H1 (cell line): ENCODE measurements at regions not wholly inside any gene's neighbourhood (a gene's known extent, or its start where the extent isn't known, plus 50 kb on each side); places are given as distances from the start of the nearest gene placed in this dataset.

Source experiments
- CTCF ChIA-PET: fragments of 300-600 bp; sonication (Branson Sonifier 250); formaldehyde crosslinking; loops from one replicate; lab custom pipeline; 2021; ENCODE audit not compliant: partially characterized antibody; lab: Charles Lee
- POLR2A ChIA-PET: fragments of 300-600 bp; sonication (Branson Sonifier 250); formaldehyde crosslinking; loops from one replicate; lab custom pipeline; 2021; ENCODE audit warnings: inconsistent platforms; ENCODE audit not compliant: partially characterized antibody; lab: Charles Lee
- DNase-seq, 2 experiments: peaks; one replicate each; pipeline versions ENCODE4 v3.0.0 to v3.0.0-alpha.2; 2010 to 2022; ENCODE audit warnings: low spot score in 2 of 2, low read depth in 1 of 2, mixed read lengths in 1 of 2
- FAIRE-seq: peaks from 2 replicates; lab custom pipeline; 2011; peaks lifted over from hg19 to GRCh38; lab: Jason Lieb, UNC
- H2AFZ ChIP-seq: 2 replicates; pipeline ENCODE4 v1.8.1; 2012; ENCODE audit warnings: low read length, inconsistent platforms
- H2AK5ac ChIP-seq: 2 replicates; pipeline ENCODE4 v1.6.1; 2013; ENCODE audit warnings: low read depth, low read length
- H2BK120ac ChIP-seq: replicated peaks from 2 replicates; pipeline ENCODE3; 2013; ENCODE audit warnings: low read depth, low read length, inconsistent platforms
- H2BK12ac ChIP-seq: 2 replicates; pipeline ENCODE4 v1.6.1; 2013; ENCODE audit warnings: low read depth, low read length
- H2BK15ac ChIP-seq: 2 replicates; pipeline ENCODE4 v1.6.1; 2013; ENCODE audit warnings: low read length
- H2BK20ac ChIP-seq: 2 replicates; pipeline ENCODE4 v1.6.1; 2013; ENCODE audit warnings: low read length
- H2BK5ac ChIP-seq: 2 replicates; pipeline ENCODE4 v1.6.1; 2013; ENCODE audit warnings: low read depth, low read length
- H3K14ac ChIP-seq: 2 replicates; pipeline ENCODE4 v1.6.1; 2013; ENCODE audit warnings: inconsistent platforms; ENCODE audit not compliant: insufficient read length
- H3K18ac ChIP-seq: 2 replicates; pipeline ENCODE4 v1.6.1; 2013; ENCODE audit warnings: low read length; ENCODE audit errors: extremely low read depth
- H3K23ac ChIP-seq: 2 replicates; pipeline ENCODE4 v1.6.1; 2013; ENCODE audit warnings: inconsistent platforms; ENCODE audit not compliant: insufficient read length
- H3K23me2 ChIP-seq: 2 replicates; pipeline ENCODE4 v1.6.1; 2013; ENCODE audit warnings: low read depth, low read length
- H3K27ac ChIP-seq: 2 replicates; pipeline ENCODE4 v1.6.1; 2011; ENCODE audit warnings: low read depth, low read length, inconsistent platforms
- H3K27me3 ChIP-seq, 4 experiments: replicated peaks in 1 of 4; 1 replicate in 1 of 4; 2 replicates in 3 of 4; pipeline versions ENCODE4 v1.6.1 to v1.8.1; 2011 to 2013; ENCODE audit warnings: low read length in 3 of 4, mild to moderate bottlenecking in 3 of 4, inconsistent platforms in 2 of 4, mixed read lengths in 2 of 4, moderate library complexity in 1 of 4; ENCODE audit not compliant: control insufficient read depth in 3 of 4, insufficient read depth in 3 of 4; ENCODE audit errors: extremely low read depth in 1 of 4
- H3K36me3 ChIP-seq, 4 experiments: 2 replicates each; pipeline versions ENCODE4 v1.6.1 to v1.8.1; 2011 to 2013; ENCODE audit warnings: mild to moderate bottlenecking in 4 of 4, low read length in 3 of 4, moderate library complexity in 2 of 4, control low read depth in 1 of 4, inconsistent platforms in 1 of 4; ENCODE audit not compliant: insufficient read depth in 4 of 4, control insufficient read depth in 2 of 4
- H3K4ac ChIP-seq: replicated peaks from 2 replicates; pipeline ENCODE3; 2013; ENCODE audit warnings: low read length, low read depth, mixed read lengths, inconsistent platforms; ENCODE audit not compliant: insufficient read length
- H3K4me1 ChIP-seq, 4 experiments: replicated peaks in 1 of 4; 1 replicate in 1 of 4; 2 replicates in 3 of 4; pipeline versions ENCODE4 v1.6.1 to v1.8.1; 2011 to 2013; ENCODE audit warnings: low read length in 3 of 4, inconsistent platforms in 2 of 4, mixed read lengths in 1 of 4; ENCODE audit not compliant: insufficient read depth in 4 of 4, control insufficient read depth in 3 of 4
- H3K4me2 ChIP-seq, 2 experiments: 2 replicates each; pipeline versions ENCODE4 v1.6.1 to v1.8.1; 2011 to 2013; ENCODE audit warnings: low read depth in 2 of 2, low read length in 2 of 2, control low read depth in 1 of 2, inconsistent platforms in 1 of 2, mild to moderate bottlenecking in 1 of 2; ENCODE audit not compliant: insufficient read depth in 1 of 2
- H3K4me3 ChIP-seq, 4 experiments: fragments of 200-600, 300-600 bp in 1 of 4; sonication (generic), shearing (Covaris generic), sonication (Bioruptor Twin) in 1 of 4; 2 replicates each; pipeline versions ENCODE4 v1.5.1 to v1.8.1; 2011 to 2016; ENCODE audit warnings: low read length in 4 of 4, low read depth in 3 of 4, control low read depth in 2 of 4, inconsistent platforms in 2 of 4, mild to moderate bottlenecking in 2 of 4, mixed read lengths in 1 of 4, moderate library complexity in 1 of 4; ENCODE audit not compliant: insufficient read depth in 2 of 4; ENCODE audit errors: extremely low read depth in 1 of 4
- H3K56ac ChIP-seq: replicated peaks from 2 replicates; pipeline ENCODE3; 2013; ENCODE audit warnings: low read depth, mild to moderate bottlenecking, mixed read lengths, low read length, inconsistent platforms; ENCODE audit not compliant: insufficient read length
- H3K79me1 ChIP-seq: 2 replicates; pipeline ENCODE4 v1.6.1; 2013; ENCODE audit warnings: low read depth, low read length, control low read depth
- H3K79me2 ChIP-seq, 2 experiments: 2 replicates each; pipeline versions ENCODE4 v1.6.1 to v1.8.1; 2012 to 2013; ENCODE audit warnings: low read length in 2 of 2, mild to moderate bottlenecking in 2 of 2, inconsistent platforms in 1 of 2; ENCODE audit not compliant: insufficient read depth in 2 of 2, control insufficient read depth in 1 of 2
- H3K9ac ChIP-seq, 4 experiments: replicated peaks in 1 of 4; 1 replicate in 1 of 4; 2 replicates in 3 of 4; pipeline versions ENCODE4 v1.6.1 to v1.8.1; 2011 to 2013; ENCODE audit warnings: low read depth in 3 of 4, low read length in 3 of 4, control low read depth in 2 of 4, mild to moderate bottlenecking in 2 of 4, moderate library complexity in 2 of 4, inconsistent platforms in 1 of 4; ENCODE audit errors: extremely low read depth in 1 of 4
- H3K9me3 ChIP-seq, 2 experiments: 2 replicates each; pipeline versions ENCODE4 v1.6.1 to v1.8.1; 2012 to 2013; ENCODE audit warnings: mild to moderate bottlenecking in 2 of 2, moderate library complexity in 2 of 2, control low read depth in 1 of 2, inconsistent platforms in 1 of 2, low read depth in 1 of 2, low read length in 1 of 2, mixed read lengths in 1 of 2; ENCODE audit not compliant: insufficient read depth in 2 of 2
- H4K20me1 ChIP-seq, 2 experiments: replicated peaks in 1 of 2; 2 replicates each; pipeline versions ENCODE3 to v1.8.1; 2011 to 2013; ENCODE audit warnings: inconsistent platforms in 2 of 2, low read length in 2 of 2, mild to moderate bottlenecking in 1 of 2; ENCODE audit not compliant: insufficient read depth in 2 of 2, control insufficient read depth in 1 of 2
- H4K5ac ChIP-seq: 2 replicates; pipeline ENCODE4 v1.6.1; 2013; ENCODE audit warnings: low read length, low read depth, mixed read lengths, inconsistent platforms; ENCODE audit not compliant: insufficient read length
- H4K8ac ChIP-seq: 2 replicates; pipeline ENCODE4 v1.8.0; 2013; ENCODE audit warnings: mild to moderate bottlenecking, moderate library complexity, low read length, inconsistent platforms; ENCODE audit not compliant: insufficient read depth; ENCODE audit errors: extremely low read depth
- H4K91ac ChIP-seq: replicated peaks from 2 replicates; pipeline ENCODE3; 2013; ENCODE audit warnings: low read length, mixed read lengths, inconsistent platforms; ENCODE audit not compliant: insufficient read length
- NRF1 ChIP-seq: IDR thresholded peaks from 2 replicates; pipeline ENCODE4 v1.6.1; 2011; ENCODE audit warnings: mild to moderate bottlenecking, low read depth, low read length, improper control_type of control experiment
- POLR2AphosphoS5 ChIP-seq: IDR thresholded peaks from 2 replicates; pipeline ENCODE4 v1.6.1; 2011; ENCODE audit warnings: low read depth, low read length
- WGBS, 2 experiments: shearing (Covaris generic) in 1 of 2; methylation state at CpG; one replicate each; pipeline versions ENCODE4 v1.1.6 to v1.1.7; 2013 to 2015; ENCODE audit warnings: low lambda C conversion rate in 2 of 2, mixed read lengths in 2 of 2, inconsistent platforms in 1 of 2, low coverage in 1 of 2, missing lambda C conversion rate in 1 of 2; ENCODE audit not compliant: insufficient replicate concordance in 2 of 2, insufficient coverage in 1 of 2, insufficient read length in 1 of 2; ENCODE audit errors: extremely low coverage in 1 of 2, missing lambda C conversion rate in 1 of 2; 5-methylcytosine and 5-hydroxymethylcytosine counted together

DNA sequence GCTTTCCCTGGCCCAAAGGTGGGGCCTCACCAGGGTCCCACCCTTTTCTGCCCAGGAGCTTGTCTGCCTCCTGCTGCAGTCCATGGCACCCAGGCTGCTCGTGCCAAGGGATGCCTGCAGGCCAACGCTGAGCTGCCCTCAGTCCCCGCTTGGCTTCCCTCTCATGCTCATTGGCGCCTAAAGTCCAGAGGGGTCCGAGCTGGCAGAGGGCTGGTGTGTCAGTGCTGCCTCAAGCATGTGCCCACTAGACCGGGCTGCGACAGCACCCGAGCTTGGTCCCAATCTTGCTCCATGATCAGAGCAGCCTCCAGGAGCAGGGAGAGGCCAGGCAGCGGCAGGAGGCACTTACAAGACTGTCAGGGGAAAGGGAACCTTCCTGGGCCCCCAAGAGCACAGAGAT, 287.0 kb downstream of the ICOS start:
- Histone ChIP-seq H4K5ac (no peak overlapping the region), H4K91ac (no peak overlapping the region), H2BK5ac (no peak overlapping the region), H3K9me3 (0 out of 4 replicates have a peak, but pooled peaks cover 0 to 1% of the 10 kb centered on the region in 2 experiments), H3K4ac (no peak overlapping the region), H3K79me2 (no peaks in the 10 kb centered on the region), H3K23me2 (no peaks in the 10 kb centered on the region), H3K4me2 (no peak overlapping the region), H4K8ac (no peak overlapping the region), H3K56ac (no peak overlapping the region), H3K23ac (no peak overlapping the region), H3K18ac (no peak overlapping the region), H4K20me1 (no peaks in the 10 kb centered on the region), H2AK5ac (no peak overlapping the region), H3K4me1 (peaks cover 0 to 4% (median 0%) of the 10 kb centered on the region in 4 experiments; a peak in 1 of 7 replicates), H2BK15ac (no peak overlapping the region), H3K27me3 (peaks cover 0 to 25% (median 16%) of the 10 kb centered on the region in 4 experiments; a peak in 5 of 7 replicates)
- DNase-seq = no peak
- ChIA-PET POLR2A (no interaction called here), CTCF (interaction anchor here (1.0 to 1.9 kb wide), 4 partner anchors 26 to 152 kb away, joined by 3 read pairs; no protein-coding TSS in a partner anchor)
- TF ChIP-seq POLR2AphosphoS5 (no peak), NRF1 (no peak)
- TF ChIP-seq, all 59 proteins: peak for 0
- Histone ChIP-seq H3K79me1 (no peaks in the 10 kb centered on the region), H3K9ac (no peak overlapping the region), H3K4me3 (no peak overlapping the region), H2BK120ac (no peak overlapping the region), H3K14ac (no peak overlapping the region), H3K27ac (no peak overlapping the region), H2AFZ (no peak overlapping the region), H2BK20ac (no peak overlapping the region), H3K36me3 (no peaks in the 10 kb centered on the region), H2BK12ac (no peak overlapping the region)
- WGBS, 2 experiments = 90% methylated on average over 9 of the region's 9 CpGs; no CpG with 5 or more reads in 1 of the 2 experiments
- FAIRE-seq = no peak
